ENCODE measurements at regions not wholly inside any gene's neighbourhood (a gene's known extent, or its start where the extent isn't known, plus 50 kb on each side); places are given as distances from the start of the nearest gene placed in this dataset.

GRCh38 chr15:87804451-87804850, 452.1 kb downstream of the NTRK3 start:
- Mint-ChIP-seq H3K9me3 (no peaks in the 10 kb centered on the region), H3K27ac (no peak overlapping the region), H3K36me3 (ENCODE audit: low read depth) (no peaks in the 10 kb centered on the region), H3K27me3 (ENCODE audit: insufficient read depth, low read depth, poor library complexity) (peaks cover 2% of the 10 kb centered on the region), H3K4me1 (no peaks in the 10 kb centered on the region; the same call in 2 of the 3 replicates), H3K4me3 (no peak overlapping the region)
- H3F3A ChIP-seq (replicated peaks; ENCODE audit: low read depth) = no peaks in the 10 kb centered on the region
- H3K4me3 ChIP-seq = no peak overlapping the region
- no peak overlapping the region for H3K27ac ChIP-seq (ENCODE audit: low read depth)
- no peaks in the 10 kb centered on the region for H4K20me1 ChIP-seq (replicated peaks; ENCODE audit: insufficient read depth)
- DNase-seq (ENCODE audit: low spot score) (no peak), ATAC-seq (no peak)
- TF ChIP-seq ETS1 (IDR thresholded peaks at IDR 0.05) = no peak
- no peak for TF ChIP-seq ZNF114 (CRISPR knock-in tag; IDR thresholded peaks at IDR 0.05)
- no peak for TF ChIP-seq EZH2 (IDR thresholded peaks at IDR 0.05; ENCODE audit: low read depth, unreplicated experiment)
- TF ChIP-seq ZNF331 (CRISPR knock-in tag; IDR thresholded peaks at IDR 0.05; ENCODE audit: low read depth) = no peak
- no peak for TF ChIP-seq EZH2phosphoT487 (IDR thresholded peaks at IDR 0.05; ENCODE audit: unreplicated experiment)
- no peak for TF ChIP-seq STAT1 (IDR thresholded peaks at IDR 0.05; ENCODE audit: unreplicated experiment)
- TF ChIP-seq JUNB (IDR thresholded peaks at IDR 0.05; ENCODE audit: unreplicated experiment) = no peak
- no peak for TF ChIP-seq CTCF (conservative IDR thresholded peaks at IDR 0.05; ENCODE audit: low read depth in 2 of 2)
- TF ChIP-seq NANOG (IDR thresholded peaks at IDR 0.05; ENCODE audit: borderline replicate concordance) = no peak
- no peak for TF ChIP-seq ZNF462 (CRISPR knock-in tag; IDR thresholded peaks at IDR 0.05)
- no peak for TF ChIP-seq CREB1 (CRISPR knock-in tag; IDR thresholded peaks at IDR 0.05; ENCODE audit: low read depth)
- TF ChIP-seq POLR2AphosphoS5 (IDR thresholded peaks at IDR 0.05; ENCODE audit: low read depth) = no peak
- TF ChIP-seq REST (IDR thresholded peaks at IDR 0.05; ENCODE audit: unreplicated experiment) = no peak
- H3K4me2 ChIP-seq = no peak overlapping the region
- no peaks in the 10 kb centered on the region for H3K27me3 ChIP-seq (ENCODE audit: insufficient read depth)
- H2AFZ ChIP-seq = no peak overlapping the region
- H3K36me3 ChIP-seq (ENCODE audit: insufficient read depth) = no peaks in the 10 kb centered on the region
- H3K4me1 ChIP-seq (ENCODE audit: insufficient read depth) = no peaks in the 10 kb centered on the region
- H3K9me2 ChIP-seq (ENCODE audit: insufficient read depth) = peaks cover 8% of the 10 kb centered on the region; the same call in 1 of the 2 replicates
- H3K79me2 ChIP-seq (replicated peaks; ENCODE audit: insufficient read depth) = no peaks in the 10 kb centered on the region
